ENCODE measurements at regions not wholly inside any gene's neighbourhood (a gene's known extent, or its start where the extent isn't known, plus 50 kb on each side); places are given as distances from the start of the nearest gene placed in this dataset.
A peak's percentile ranks its signal among the peaks of the same experiment; 100 is the strongest.

- FAIRE-seq, result peak; percentile 63
- Histone ChIP-seq H3K4me1 (peaks cover 31% of the 10 kb centered on the region), H3K4me2 (peak overlapping the region; percentile 76), H3K4me3 (no peak overlapping the region), H3K27ac (peak overlapping the region; percentile 65 to 69), H3K9me3 (no peaks in the 10 kb centered on the region)
- DNase-seq (ENCODE audit: low read depth in 1 of 2, low spot score in 1 of 2), result peak in 1 of 2 experiments; percentile 80
- POLR2A ChIA-PET, result no interaction called here
- peak; percentile 85 to 91 for ATAC-seq
- CTCF ChIA-PET, result no interaction called here
- TF ChIP-seq REST (IDR thresholded peaks at IDR 0.05) (no peak), HOXB13 (CRISPR knock-in tag; IDR thresholded peaks at IDR 0.05; ENCODE audit: low read depth) (no peak), GATA3 (IDR thresholded peaks at IDR 0.05; ENCODE audit: borderline replicate concordance) (peak; percentile 75), ATOH8 (CRISPR knock-in tag; IDR thresholded peaks at IDR 0.05; ENCODE audit: low read depth) (no peak), EP300 (IDR thresholded peaks at IDR 0.05) (peak; percentile 56 to 75; a peak in 3 of 5 replicates), FOSL2 (IDR thresholded peaks at IDR 0.05) (peak; percentile 69; the same call in 1 of the 2 replicates), FOSL2 (CRISPR knock-in tag; IDR thresholded peaks at IDR 0.05) (peak; percentile 61), JUN (IDR thresholded peaks at IDR 0.05) (peak; percentile 57 to 75; a peak in 3 of 5 replicates), BCL3 (IDR thresholded peaks at IDR 0.05) (0 out of 3 replicates have a peak, but pooled peaks have one; percentile 29), CEBPB (IDR thresholded peaks at IDR 0.05) (peak in 1 of 2 experiments; percentile 8; a peak in 1 of 4 replicates), HEYL (CRISPR knock-in tag; IDR thresholded peaks at IDR 0.05) (no peak), SMC3 (IDR thresholded peaks at IDR 0.05) (0 out of 3 replicates have a peak, but pooled peaks have one; percentile 23), JUNB (IDR thresholded peaks at IDR 0.05) (peak; percentile 85), CHD2 (IDR thresholded peaks at IDR 0.05; ENCODE audit: low read length, partially characterized antibody) (no peak)
- WGBS (ENCODE audit: missing lambda C conversion rate), result 0% methylated on average over 4 of the region's 4 CpGs
These were observed 180.0 kb upstream of the ADCY1 start for GRCh38 chr7:45394117-45394708.

GRCh38 chr7:45399069-45399468, 175.1 kb upstream of the ADCY1 start:
- ChIA-PET CTCF (no interaction called here), POLR2A (no interaction called here)
- FAIRE-seq, result no peak
- Histone ChIP-seq H3K9me3 (peaks cover 15% of the 10 kb centered on the region), H3K4me3 (no peak overlapping the region), H3K4me1 (peaks cover 19% of the 10 kb centered on the region), H3K4me2 (no peak overlapping the region), H3K27ac (no peak overlapping the region)
- TF ChIP-seq ZFP36 (IDR thresholded peaks at IDR 0.05; ENCODE audit: borderline replicate concordance, partially characterized antibody) (no peak), SREBF2 (IDR thresholded peaks at IDR 0.05) (no peak), GATA3 (IDR thresholded peaks at IDR 0.05; ENCODE audit: borderline replicate concordance) (no peak), POLR2AphosphoS2 (conservative IDR thresholded peaks at IDR 0.05; ENCODE audit: low read length) (no peak), POLR2A (IDR thresholded peaks at IDR 0.05; ENCODE audit: low read length) (no peak), TFCP2L1 (CRISPR knock-in tag; IDR thresholded peaks at IDR 0.05) (no peak), CHD4 (IDR thresholded peaks at IDR 0.05; ENCODE audit: borderline replicate concordance) (no peak), KDM5A (IDR thresholded peaks at IDR 0.05) (no peak), ESRRA (IDR thresholded peaks at IDR 0.05; ENCODE audit: borderline replicate concordance, low read length) (no peak), BHLHE40 (IDR thresholded peaks at IDR 0.05; ENCODE audit: low read depth, low read length) (no peak), CEBPB (IDR thresholded peaks at IDR 0.05) (no peak)
- ATAC-seq, result no peak
- no peak for DNase-seq (ENCODE audit: low read depth in 1 of 2, low spot score in 1 of 2)
- 76% methylated on average over 11 of the region's 15 CpGs for WGBS (ENCODE audit: missing lambda C conversion rate)
